ENCODE measurements at regions not wholly inside any gene's neighbourhood (a gene's known extent, or its start where the extent isn't known, plus 50 kb on each side); places are given as distances from the start of the nearest gene placed in this dataset.

DNA sequence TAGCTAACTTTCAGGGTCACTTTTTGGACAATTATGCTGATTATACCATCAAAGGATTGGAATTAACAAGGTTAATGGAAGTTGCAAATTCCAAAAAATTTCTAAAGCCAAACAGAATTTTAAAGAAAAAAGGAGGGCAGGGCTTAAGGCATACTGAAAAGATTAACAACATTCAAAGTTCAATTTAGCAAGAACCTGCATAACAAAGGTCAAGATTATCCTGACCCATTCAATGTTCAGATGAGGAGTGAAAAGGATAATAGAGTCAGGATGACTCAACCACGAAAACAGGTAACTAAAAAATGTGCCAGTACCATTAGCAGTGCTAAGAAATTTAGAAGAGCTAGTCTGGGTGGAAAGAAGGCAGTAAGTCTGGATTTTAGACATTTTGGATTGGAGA is 139.8 kb upstream of the HNMT start:
- DNase-seq: no peak

DNA sequence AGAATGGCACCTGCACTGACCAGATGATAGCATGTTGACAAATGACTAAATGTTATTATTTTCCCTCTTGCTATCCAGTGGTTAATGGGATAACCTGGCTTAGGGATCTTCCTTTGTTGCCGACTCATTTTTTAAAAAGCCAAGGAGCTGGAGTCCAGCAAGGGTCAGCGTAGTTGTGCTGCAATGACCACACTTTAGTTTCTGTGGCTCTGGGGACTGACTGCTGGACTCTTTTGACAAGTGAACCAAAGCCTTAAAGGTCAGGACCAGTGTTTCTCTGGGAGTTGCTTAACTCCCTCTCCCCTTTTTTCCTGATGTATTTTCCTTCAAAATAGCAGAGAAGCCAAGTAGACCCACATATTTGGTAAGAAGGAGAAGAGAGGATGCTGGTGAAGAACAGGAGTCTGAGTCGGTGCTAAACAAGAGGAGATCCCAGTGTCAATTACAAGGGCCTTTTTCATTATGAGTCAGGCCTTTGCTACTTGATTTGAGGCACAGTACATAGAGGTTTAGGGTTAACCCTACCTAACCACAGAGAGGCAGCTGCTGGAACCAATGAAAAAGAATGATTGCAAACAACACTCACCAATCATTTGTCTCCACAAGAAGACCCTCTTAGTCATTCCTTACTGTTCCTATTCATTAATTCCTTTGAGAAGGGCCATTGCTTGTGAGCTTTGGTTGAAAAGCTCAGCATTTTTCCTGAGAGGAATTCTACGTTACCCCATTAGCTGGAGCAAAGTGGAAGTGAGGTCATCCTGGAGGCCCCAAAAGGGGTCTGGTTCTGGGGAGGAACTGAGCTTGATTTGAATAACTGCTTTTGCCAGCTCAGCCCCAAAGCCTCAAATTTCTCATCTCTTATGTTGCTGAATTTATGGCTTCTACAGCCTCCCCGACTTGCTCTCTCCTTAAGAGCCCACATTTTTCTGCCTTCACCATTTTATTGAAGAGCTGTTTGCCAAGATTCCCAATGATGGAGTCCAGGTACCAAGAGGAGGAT is 137.6 kb upstream of the HNMT start:
- no peak for DNase-seq

DNA sequence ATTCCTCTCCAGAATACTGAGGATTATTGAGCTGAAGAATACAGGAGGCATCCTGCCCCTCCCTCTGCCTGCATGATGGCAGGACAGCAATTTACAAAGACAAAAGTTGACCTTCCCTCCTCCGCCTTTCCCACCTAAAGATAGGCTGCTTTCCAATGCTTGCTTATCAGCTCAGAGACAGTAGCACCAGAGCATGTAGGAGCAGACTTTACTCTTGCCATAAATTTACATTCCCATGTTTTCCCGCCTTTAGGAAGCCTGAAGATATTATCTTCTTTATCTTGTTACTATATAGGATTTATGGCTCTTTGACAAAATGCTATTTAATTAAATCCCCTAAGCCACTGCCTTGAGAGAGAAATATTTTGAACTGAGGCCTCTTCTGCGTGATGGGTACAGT is 135.6 kb upstream of the HNMT start:
- DNase-seq: no peak

DNA sequence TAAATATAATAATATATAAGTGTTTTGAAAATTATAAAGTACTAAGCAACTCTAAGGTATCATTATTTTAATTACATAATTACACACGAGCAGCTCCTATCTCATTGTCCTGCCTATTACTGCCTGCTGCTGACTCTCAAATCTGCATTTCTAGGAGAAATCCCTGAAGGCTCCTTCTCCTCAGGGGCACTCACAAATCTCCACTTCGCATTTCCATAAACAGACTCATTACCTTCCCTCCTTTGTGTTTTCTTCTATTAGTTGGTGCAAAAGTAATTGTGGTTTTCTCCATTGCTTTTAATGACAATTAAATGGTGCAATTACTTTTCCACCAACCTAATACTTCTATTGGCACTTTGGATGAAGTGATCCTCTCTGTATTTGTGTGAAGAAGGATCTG is 135.0 kb upstream of the HNMT start:
- no peak for DNase-seq

DNA sequence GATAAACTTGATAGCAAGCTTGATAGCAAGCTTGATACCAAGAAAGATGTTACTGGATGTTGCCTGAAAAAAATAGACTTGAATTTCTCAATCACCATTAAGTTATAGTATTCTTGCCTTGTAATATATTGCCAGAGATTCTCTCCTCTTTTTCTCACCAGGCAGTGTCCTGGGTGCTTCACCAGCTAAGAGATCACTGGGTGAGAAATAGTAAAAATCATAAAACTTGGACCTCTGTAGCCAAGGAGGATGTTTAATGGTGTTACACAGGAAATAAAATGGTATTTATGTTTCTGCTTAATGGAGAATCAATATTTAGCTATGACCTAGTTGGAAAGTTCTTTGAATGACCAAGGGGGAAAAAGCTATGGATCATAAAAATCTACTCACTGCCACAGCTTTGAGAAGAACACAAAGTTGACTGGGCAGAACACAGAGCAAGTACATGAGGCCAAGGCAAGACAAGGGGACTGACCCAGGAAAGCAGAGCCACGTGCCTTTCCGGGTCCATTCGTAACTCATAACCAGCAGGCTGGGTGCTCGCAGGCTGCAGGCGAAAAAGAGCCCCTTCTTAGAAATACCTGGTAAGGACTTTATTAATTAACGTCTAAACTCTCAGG is 129.4 kb upstream of the HNMT start:
- DNase-seq: no peak

DNA sequence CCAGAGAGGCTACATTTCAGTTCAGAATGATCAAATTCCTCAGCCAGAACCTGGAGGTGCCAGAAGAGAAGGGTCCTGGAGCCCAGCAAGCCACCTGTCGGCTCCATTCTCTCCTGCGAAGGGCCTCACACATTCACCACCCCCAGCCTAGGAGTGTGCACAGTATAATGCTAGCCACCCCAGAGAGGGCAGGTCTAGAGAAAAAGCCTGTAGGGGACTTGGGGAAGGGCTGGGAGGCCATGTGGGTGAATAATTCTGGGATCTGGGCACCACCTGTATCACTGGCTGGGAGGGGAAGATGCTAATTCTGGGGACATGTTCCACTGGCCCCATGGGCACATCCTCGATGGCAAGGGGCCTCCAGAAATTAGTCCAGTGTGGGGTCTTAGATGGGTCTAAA is 127.6 kb upstream of the HNMT start:
- no peak for DNase-seq

DNA sequence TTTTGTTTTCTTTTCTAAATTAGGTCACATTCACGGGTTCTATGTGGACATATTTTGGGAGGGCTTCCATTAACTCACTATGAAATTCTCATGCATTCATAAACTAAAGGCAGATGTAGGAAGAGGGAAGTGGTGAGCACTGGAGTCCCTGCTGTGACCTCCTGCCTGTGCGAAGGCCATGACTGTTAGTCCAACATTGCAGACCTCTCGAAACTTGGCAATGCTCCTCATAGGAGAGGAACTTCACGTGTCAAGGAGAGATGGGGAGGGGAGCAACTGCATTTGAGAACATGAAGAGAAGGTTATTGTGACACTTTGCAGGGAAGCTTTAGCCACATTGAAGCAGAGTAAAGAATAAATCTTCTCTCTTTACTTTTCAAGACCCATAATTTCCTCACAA is 126.4 kb upstream of the HNMT start:
- no peak for DNase-seq

DNA sequence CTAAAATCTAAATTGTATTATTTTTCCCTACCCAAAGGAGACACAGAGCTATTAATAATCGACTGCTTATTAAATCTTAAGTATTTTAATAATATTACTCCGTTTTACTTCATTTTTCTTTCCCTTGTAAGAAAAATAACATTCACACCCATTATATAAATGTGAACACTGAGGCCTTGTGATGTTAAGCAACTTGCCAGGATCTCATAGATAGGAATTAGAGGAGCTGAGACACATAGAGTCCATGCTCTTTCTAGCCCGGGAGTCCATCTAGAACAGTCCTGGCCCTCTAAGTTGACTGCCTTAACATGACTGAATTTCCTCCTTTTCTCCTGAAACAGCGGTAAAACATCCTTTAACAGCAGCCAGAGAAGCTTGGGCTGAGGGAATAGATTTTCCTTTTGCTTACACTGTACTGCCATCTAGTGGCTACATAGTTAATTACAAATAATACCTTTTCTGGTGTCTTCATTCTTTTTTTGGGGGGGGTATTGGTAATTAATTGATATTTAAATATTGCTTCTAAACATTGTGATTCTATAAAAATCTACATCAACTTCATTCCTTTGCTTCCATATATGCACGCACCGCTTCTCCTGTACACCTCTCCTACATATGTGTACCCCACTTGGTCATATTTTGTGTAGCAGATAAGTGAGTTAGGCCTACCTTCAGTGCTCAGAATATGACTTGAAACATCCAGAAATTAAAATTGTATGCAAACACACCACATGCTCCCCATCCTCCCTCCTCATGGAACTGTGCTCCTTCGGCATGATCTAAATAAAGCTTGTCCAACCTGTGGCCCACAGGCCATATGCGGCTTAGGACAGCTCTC is 125.8 kb upstream of the HNMT start:
- DNase-seq: peak; percentile 42

DNA sequence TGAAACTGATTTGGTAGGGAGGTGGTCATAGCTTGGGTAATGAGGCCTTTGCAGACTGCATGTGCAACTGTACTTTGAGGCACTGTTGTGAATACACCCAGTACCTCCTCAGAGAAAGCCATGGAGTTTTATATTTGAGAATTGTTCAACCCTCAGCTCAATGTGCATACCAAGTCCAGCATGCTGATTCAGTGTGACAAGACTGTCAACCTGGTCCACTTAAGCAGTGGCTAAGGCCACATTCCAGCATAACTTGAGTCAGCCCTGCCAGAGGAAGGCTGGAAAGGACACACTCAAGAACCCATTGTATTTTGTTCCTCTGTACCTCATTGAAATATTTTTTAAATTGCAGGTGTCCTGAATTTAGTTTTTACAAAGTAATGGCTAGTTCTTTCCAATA is 121.8 kb upstream of the HNMT start:
- DNase-seq: no peak

DNA sequence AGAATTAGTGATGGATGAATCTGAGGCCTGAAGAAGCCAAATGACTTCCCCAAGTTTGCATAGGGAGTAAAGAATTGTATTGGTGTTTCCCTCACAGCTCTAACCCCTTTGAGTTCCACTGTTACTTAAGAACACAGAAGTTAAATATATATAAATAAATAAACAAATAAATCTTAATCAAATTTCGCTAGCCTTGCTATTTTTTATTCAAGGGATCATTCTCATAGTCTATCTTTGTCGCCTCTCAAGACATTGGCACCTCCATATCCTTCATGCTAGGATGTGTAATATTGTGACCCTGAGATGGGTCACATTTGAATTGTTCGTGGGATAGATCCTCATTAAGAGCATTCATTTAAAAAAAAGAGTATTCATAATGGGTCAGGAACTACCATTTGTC is 121.3 kb upstream of the HNMT start:
- no peak for DNase-seq

DNA sequence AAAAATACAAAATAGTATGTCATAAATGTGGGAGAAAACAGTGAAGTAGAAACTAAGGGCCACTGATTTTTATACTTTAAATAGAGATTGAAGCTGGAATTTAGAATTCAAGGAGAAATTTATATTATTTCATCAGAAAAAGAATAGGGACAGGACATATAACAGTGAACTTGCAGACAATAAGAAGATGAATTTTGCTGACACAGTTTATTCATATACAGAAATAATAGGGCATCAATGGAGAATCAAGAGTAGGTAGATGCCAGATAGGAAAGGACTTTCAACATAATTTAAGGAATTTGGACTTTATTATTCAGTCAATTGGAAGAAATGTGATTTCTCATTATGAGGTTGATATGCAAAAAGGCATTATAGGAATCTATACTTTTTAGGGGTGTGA is 118.9 kb upstream of the HNMT start:
- no peak for DNase-seq

DNA sequence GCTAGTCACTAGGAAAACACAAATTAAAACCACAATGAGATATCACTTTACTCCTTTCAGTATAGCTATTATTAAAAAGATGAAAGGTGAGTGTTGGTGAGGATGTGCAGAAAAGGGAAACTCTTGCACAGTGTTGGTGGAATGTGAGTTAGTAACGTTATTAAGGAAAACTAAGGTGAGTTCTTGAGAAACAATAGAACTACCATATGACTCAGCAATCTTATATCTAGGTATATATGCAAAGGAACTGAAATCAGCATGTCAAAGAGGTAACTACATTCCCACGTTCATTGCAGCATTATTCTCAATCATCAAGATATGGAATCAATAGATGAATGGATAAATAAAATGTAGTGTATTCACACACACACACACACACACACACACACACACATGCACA is 117.3 kb upstream of the HNMT start:
- no peak for DNase-seq

DNA sequence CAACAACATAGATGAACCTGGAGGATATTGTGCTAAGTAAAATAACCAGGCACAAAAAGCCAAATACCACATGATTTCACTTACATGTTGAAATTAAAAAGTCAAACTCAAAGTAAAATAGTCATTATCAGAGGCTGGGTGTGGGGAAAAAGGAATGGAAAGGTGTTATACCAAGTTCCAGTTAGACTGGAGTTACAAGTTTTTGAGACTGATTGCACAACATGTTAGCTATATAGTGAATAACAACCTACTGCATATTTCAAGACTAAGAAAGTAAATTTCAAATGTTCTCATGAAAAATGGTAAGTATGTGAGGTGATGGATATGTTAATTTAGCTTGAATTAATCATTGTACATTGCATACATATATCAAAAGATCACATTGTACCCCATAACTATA is 116.8 kb upstream of the HNMT start:
- peak; percentile 4 for DNase-seq

DNA sequence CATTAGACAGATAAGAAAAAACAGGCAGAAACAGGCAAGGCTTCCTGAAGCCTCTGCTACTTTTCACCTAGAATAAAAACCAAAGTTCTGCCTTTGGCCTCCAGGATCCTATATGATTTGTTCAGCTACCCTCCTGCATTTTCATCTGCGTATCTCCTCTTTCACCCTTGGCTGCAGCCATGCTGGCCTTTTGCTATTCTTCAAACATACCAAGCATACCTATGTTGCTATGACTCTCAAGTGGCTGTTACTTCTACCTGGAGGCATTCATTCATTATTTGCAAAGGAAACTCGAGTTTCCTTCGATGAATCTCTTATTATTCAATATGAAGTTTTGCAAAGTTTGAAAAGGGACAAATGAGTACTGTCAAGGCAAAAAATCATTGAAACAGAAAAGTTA is 106.4 kb upstream of the HNMT start:
- DNase-seq: no peak

DNA sequence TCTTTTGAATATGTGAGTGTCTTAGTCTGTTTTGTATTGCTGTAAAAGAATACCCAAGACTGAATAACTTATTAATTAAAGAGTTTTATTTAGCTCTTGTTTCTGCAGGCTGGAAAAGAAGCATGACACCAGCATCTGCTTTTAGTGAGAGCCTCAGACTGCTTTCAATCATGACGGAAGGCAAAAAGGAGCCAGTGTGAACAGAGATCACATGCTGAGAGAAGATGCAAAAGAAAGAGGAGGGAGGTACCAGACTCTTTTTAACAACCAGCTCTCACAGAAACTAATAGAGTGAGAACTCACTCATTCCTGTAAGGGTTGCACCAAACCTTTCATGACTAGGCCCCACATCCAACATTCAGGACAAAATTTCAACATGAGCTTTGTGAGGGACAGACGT is 101.6 kb upstream of the HNMT start:
- DNase-seq: no peak

DNA sequence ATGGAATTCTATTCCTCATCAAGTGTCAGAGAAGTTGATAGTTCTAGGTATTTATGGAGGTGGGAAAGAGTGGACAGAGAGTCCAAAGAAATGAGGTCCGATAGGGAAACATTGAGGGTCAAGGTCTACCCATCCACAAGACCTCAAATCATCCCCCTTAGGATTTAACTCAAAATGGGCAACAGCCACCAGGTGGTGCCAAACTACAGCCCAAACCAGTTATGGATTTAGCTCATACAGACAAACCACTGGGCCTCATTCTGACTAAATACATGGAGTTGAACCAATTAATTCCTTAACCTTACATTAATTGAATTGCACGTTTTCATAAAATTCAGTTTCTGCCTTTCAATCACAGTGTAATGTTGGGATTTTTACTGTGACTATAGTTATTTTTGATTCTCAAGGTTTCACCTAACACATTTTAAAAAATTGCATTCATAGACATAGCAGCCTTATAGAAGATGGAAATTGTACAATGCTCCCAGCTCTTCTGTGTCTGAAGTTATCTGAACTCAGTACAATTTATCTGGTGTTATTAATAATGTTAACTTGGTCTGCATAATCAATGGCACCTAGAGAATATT is 98.2 kb upstream of the HNMT start:
- peak; percentile 42 for DNase-seq

DNA sequence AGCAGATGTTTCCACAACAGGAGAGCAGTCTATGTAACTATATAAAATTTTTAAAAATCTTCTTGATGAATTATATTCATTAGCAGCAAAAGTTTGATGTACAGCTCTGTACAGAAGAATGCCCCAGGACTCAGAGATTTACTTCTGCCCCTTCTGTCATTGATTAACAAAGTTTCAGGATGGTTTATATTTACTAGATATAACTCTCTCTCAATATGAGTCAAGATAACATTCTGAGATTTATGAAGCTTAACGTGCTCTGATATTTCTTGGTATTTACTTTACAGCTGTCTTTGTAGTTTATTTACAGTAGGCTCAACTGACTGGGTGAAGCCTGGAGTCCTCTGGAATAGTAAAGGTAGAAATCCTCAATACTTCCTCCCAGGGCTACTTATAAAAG is 93.6 kb upstream of the HNMT start:
- DNase-seq: no peak

DNA sequence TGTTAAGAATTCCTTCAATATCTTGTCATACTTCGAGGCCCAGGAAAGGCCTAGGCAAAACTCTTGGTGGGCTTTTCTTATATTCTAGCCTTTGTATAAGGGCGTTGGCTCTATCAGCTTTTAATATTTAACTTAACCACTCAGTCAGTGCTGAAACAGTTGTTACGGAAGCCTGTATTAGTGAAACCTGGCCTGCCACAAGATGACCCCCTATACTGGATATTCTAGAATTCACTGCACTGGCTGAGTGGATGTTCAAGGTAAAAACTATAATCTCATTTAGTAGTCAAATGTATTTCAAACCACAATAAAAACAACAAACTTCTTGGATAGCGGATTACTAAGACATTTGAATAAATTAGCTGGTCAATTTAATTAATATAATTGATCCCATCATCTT is 91.7 kb upstream of the HNMT start:
- no peak for DNase-seq

DNA sequence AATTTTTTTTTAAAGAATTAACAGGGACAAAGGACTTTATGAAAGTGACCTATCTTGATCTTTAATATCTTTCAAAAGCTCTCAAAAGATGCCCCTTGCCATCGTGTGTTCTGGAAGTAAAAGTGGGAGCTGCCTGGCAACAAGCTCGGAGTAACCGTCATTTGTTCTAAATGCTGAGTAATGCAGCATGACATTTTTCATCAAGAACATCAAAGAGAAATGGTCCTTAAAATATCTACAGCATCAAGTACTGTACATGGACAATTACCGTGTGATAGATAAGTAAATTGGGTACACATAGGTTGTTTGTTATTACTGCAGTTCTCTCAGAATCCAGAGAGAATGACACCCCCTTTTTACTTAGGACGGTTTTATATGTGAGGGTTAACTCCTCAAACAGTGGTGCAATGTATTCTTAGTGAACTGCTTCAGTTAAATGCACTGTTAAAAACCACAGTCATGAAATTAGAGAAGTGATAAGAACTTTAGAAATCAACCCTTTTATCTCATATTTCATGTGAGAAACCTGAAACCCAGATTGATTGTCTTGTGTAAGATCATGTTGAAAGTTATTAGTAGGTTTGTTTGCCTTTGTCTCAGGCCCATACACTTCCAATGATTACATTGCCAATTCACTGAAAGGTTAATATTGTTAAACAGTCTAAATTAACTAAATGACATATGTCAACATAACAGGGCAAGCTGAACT is 90.6 kb upstream of the HNMT start:
- no peak for DNase-seq

DNA sequence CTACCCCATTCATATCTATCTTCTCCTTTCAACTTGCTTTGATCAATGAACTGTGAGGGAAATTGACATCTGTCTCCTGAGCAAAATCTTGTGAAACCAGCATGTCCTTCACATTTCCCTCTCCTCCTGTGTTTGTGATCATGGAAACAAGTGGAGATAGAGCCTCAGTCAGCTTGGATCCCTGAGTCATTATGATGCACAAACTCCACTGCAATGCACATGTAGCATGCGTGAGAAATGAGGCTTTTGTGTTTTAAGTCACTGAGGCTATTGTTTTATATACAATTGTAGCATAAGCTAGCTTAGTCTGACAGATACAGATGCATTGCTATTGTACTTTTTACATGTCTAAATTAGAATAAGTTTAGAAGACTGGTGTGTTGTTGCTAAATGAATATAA is 85.2 kb upstream of the HNMT start:
- no peak for DNase-seq

DNA sequence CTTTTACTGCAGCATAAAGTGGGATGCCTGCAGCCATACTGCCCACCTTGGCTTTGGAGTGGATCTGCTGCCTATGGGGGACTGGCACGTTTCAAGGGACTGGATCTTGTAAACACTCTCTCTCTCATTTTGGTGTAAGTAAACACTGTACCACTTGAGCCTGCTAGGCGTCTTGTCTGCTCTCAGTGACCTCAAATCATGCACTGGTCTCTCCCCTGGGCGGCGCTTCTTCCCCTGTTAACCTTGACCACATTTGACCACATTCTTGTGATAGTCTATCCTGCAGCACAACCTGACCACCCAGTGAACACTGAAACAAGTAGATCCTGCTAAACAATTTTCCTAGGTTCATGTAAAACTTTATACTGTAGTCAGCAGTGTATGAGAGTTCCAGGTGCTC is 82.6 kb upstream of the HNMT start:
- DNase-seq: no peak

Measured in left kidney (tissue), 1 donor.